Endothelial cell of umbilical vein (primary cell): ENCODE measurements at regions not wholly inside any gene's neighbourhood (a gene's known extent, or its start where the extent isn't known, plus 50 kb on each side); places are given as distances from the start of the nearest gene placed in this dataset.

ENCODE experiments used
- CTCF ChIP-seq, 2 donors: IDR thresholded peaks; 1 replicate in 1 of 2; 2 replicates in 1 of 2; pipeline ENCODE4 v1.5.1; 2011; ENCODE audit warnings: low read length in 2 of 2, mild to moderate bottlenecking in 2 of 2, moderate library complexity in 2 of 2, control low read depth in 1 of 2, inconsistent platforms in 1 of 2, low read depth in 1 of 2; ENCODE audit not compliant: insufficient read depth in 1 of 2; ENCODE audit errors: extremely low read depth in 1 of 2
- EZH2 ChIP-seq: IDR thresholded peaks from 2 replicates; pipeline ENCODE4 v1.6.1; 2012; ENCODE audit warnings: borderline replicate concordance, low read depth, mild to moderate bottlenecking, moderate library complexity, low read length, inconsistent platforms; ENCODE audit not compliant: severe bottlenecking
- GATA2 ChIP-seq: IDR thresholded peaks from 2 replicates; pipeline ENCODE4 v1.7.0; 2011; ENCODE audit warnings: low read depth, mild to moderate bottlenecking, moderate library complexity, mixed read lengths, low read length; ENCODE audit not compliant: insufficient read length, insufficient read depth
- JUN ChIP-seq: IDR thresholded peaks from 2 replicates; pipeline ENCODE4 v1.6.1; 2011; ENCODE audit warnings: borderline replicate concordance, low read depth; ENCODE audit not compliant: insufficient read length, insufficient read depth
- MAX ChIP-seq: IDR thresholded peaks from 2 replicates; pipeline ENCODE4 v1.6.1; 2011; ENCODE audit not compliant: insufficient read depth, insufficient read length
- MYC ChIP-seq: IDR thresholded peaks from one replicate; pipeline ENCODE4 v1.6.1; 2011; ENCODE audit warnings: mild to moderate bottlenecking, low read depth, low read length
- POLR2A ChIP-seq: IDR thresholded peaks from 2 replicates; pipeline ENCODE4 v1.6.1; 2012; ENCODE audit warnings: low read depth, mild to moderate bottlenecking, control low read depth, low read length
- POLR2AphosphoS5 ChIP-seq: IDR thresholded peaks from 2 replicates; pipeline ENCODE4 v1.6.1; 2012; ENCODE audit warnings: low read depth, mild to moderate bottlenecking, control low read depth, low read length, moderate library complexity; ENCODE audit not compliant: insufficient read depth

GRCh38 chr6:842141-842540 is 149.2 kb upstream of the EXOC2 start:
- TF ChIP-seq MAX = no peak
- no peak for TF ChIP-seq EZH2
- TF ChIP-seq CTCF (IDR thresholded peaks at IDR 0.05; ENCODE audit: extremely low read depth in 1 of 2, insufficient read depth in 1 of 2, low read depth in 1 of 2, low read length in 2 of 2) = no peak
- no peak for TF ChIP-seq POLR2A
- no peak for TF ChIP-seq POLR2AphosphoS5
- no peak for TF ChIP-seq JUN
- no peak for TF ChIP-seq GATA2
- no peak for TF ChIP-seq MYC
